ENCODE measurements at regions not wholly inside any gene's neighbourhood (a gene's known extent, or its start where the extent isn't known, plus 50 kb on each side); places are given as distances from the start of the nearest gene placed in this dataset.

DNA sequence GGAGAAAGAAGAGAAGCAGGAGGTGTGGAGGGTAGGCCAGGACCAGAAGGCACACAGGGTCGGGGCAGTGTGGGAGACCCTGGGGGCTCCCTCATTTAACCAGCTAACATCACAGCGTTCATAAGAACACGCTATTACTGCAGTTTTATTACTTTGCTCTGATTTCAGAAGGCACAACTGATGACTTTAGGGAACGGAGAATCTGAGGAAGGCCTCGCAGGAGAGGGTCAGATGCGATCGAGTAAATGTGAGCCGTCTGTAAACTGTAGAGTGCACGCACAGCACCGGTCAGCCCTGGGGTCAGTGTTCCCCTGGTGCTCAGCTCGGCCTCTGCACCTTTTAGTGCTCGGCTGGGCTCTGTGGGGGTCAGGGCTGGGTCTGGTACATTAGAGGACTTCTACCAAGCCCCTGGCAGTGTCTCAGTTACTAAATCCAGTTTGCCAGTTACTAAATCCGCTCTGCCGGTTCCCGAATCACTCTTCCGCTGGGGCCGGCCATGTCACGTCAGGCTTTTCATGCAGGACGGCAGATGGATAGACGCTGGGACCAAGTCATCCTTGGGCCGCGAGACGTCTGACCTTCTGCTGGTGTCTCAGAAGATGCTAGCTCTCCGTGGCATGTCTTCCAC is 325.9 kb downstream of the SEC14L1 start:
- H3K9me3 ChIP-seq (ENCODE audit: insufficient read depth, low read length), result no peaks in the 10 kb centered on the region
- H3K4me3 ChIP-seq (ENCODE audit: insufficient read depth, low read length, poor library complexity, severe bottlenecking), result no peak overlapping the region
- H3F3A ChIP-seq (ENCODE audit: insufficient read depth), result peaks cover 44% of the 10 kb centered on the region
- H4K20me1 ChIP-seq (ENCODE audit: low read depth, low read length), result no peaks in the 10 kb centered on the region
- H2AFZ ChIP-seq (ENCODE audit: low read depth, low read length, severe bottlenecking), result no peak overlapping the region
- H3K9me2 ChIP-seq (replicated peaks; ENCODE audit: insufficient read depth, low read length), result no peaks in the 10 kb centered on the region
- peaks cover 11% of the 10 kb centered on the region; the same call in 1 of the 2 replicates for H3K36me3 ChIP-seq (ENCODE audit: low read length)
- peak overlapping the region; percentile 99 for H3K4me2 ChIP-seq (ENCODE audit: low read depth, low read length, poor library complexity, severe bottlenecking)
- peak overlapping the region; percentile 52 for H3K9ac ChIP-seq (ENCODE audit: low read length)
- no peaks in the 10 kb centered on the region for H3K27me3 ChIP-seq (ENCODE audit: low read length)
- peaks cover 90% of the 10 kb centered on the region for H3K79me2 ChIP-seq (ENCODE audit: insufficient read depth, low read length)
- TF ChIP-seq, protein P1, sequence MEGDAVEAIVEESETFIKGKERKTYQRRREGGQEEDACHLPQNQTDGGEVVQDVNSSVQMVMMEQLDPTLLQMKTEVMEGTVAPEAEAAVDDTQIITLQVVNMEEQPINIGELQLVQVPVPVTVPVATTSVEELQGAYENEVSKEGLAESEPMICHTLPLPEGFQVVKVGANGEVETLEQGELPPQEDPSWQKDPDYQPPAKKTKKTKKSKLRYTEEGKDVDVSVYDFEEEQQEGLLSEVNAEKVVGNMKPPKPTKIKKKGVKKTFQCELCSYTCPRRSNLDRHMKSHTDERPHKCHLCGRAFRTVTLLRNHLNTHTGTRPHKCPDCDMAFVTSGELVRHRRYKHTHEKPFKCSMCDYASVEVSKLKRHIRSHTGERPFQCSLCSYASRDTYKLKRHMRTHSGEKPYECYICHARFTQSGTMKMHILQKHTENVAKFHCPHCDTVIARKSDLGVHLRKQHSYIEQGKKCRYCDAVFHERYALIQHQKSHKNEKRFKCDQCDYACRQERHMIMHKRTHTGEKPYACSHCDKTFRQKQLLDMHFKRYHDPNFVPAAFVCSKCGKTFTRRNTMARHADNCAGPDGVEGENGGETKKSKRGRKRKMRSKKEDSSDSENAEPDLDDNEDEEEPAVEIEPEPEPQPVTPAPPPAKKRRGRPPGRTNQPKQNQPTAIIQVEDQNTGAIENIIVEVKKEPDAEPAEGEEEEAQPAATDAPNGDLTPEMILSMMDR (IDR thresholded peaks at IDR 0.05; ENCODE audit: insufficient read depth, low read length, poor library complexity, severe bottlenecking), result no peak
- no peak for TF ChIP-seq EZH2phosphoT487 (conservative IDR thresholded peaks at IDR 0.05; ENCODE audit: low read length)
- H3K27ac ChIP-seq (ENCODE audit: low read depth, low read length), result peak overlapping the region; percentile 100

DNA sequence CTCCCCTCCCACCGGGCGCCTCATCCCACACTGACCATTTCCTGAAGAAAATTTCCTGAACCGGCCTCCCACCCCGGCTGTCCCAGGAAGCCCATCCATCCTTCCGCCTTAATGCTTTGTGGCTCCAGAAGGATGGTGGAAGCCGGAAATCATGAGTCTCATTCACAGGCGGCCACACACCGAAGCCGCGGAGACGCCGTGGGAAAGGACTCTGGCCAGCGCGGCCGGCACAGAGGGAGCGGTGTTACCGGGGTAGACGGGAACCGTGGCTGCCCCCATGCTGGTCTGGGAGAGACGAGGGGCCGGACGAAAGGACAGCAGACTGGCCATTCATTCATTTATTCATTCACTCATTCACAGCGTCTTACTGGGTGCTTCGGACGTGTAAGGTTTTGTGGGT is 326.8 kb downstream of the SEC14L1 start:
- Histone ChIP-seq H3K9ac (ENCODE audit: low read length) (no peak overlapping the region), H3K9me3 (ENCODE audit: insufficient read depth, low read length) (no peaks in the 10 kb centered on the region), H3K4me2 (ENCODE audit: low read depth, low read length, poor library complexity, severe bottlenecking) (no peak overlapping the region), H3K27ac (ENCODE audit: low read depth, low read length) (no peak overlapping the region), H3K79me2 (ENCODE audit: insufficient read depth, low read length) (peaks cover 92% of the 10 kb centered on the region), H3K9me2 (replicated peaks; ENCODE audit: insufficient read depth, low read length) (no peaks in the 10 kb centered on the region), H3K4me3 (ENCODE audit: insufficient read depth, low read length, poor library complexity, severe bottlenecking) (no peak overlapping the region), H4K20me1 (ENCODE audit: low read depth, low read length) (no peaks in the 10 kb centered on the region), H3K36me3 (ENCODE audit: low read length) (peaks cover 11% of the 10 kb centered on the region; the same call in 1 of the 2 replicates), H3K27me3 (ENCODE audit: low read length) (no peaks in the 10 kb centered on the region), H3F3A (ENCODE audit: insufficient read depth) (peaks cover 40% of the 10 kb centered on the region), H2AFZ (ENCODE audit: low read depth, low read length, severe bottlenecking) (no peak overlapping the region)
- TF ChIP-seq EZH2phosphoT487 (conservative IDR thresholded peaks at IDR 0.05; ENCODE audit: low read length), result no peak
- TF ChIP-seq, protein P1 (IDR thresholded peaks at IDR 0.05; ENCODE audit: insufficient read depth, low read length, poor library complexity, severe bottlenecking), result no peak

DNA sequence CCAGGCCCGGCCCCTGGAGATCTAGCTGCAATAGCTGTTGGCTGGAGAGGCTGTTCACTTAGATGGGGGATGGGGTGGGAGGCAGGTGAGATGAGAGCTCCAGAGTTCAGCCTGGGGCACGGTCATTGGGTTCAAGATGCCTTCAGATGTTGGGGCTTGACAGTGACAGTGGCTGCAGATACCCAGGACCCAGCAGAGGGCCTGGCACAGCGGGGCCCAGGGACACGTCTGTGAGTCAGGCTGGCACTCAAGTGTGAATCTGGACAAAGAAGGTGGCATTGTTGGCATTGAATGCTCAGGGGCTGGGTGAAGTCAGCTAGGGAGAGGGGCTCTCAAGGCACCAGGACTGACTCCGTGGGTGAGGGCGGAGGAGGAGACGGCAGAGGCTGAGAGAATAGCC is 328.1 kb downstream of the SEC14L1 start:
- Histone ChIP-seq H3K9me2 (replicated peaks; ENCODE audit: insufficient read depth, low read length) (no peaks in the 10 kb centered on the region), H3F3A (ENCODE audit: insufficient read depth) (peaks cover 36% of the 10 kb centered on the region), H3K9ac (ENCODE audit: low read length) (no peak overlapping the region), H3K27ac (ENCODE audit: low read depth, low read length) (peak overlapping the region; percentile 16; the same call in 1 of the 2 replicates), H3K4me2 (ENCODE audit: low read depth, low read length, poor library complexity, severe bottlenecking) (no peak overlapping the region), H3K4me3 (ENCODE audit: insufficient read depth, low read length, poor library complexity, severe bottlenecking) (no peak overlapping the region), H3K36me3 (ENCODE audit: low read length) (peaks cover 11% of the 10 kb centered on the region; the same call in 1 of the 2 replicates), H3K79me2 (ENCODE audit: insufficient read depth, low read length) (peaks cover 94% of the 10 kb centered on the region), H3K27me3 (ENCODE audit: low read length) (no peaks in the 10 kb centered on the region), H4K20me1 (ENCODE audit: low read depth, low read length) (no peaks in the 10 kb centered on the region), H3K9me3 (ENCODE audit: insufficient read depth, low read length) (no peaks in the 10 kb centered on the region), H2AFZ (ENCODE audit: low read depth, low read length, severe bottlenecking) (no peak overlapping the region)
- TF ChIP-seq, protein P1 (IDR thresholded peaks at IDR 0.05; ENCODE audit: insufficient read depth, low read length, poor library complexity, severe bottlenecking), result no peak
- TF ChIP-seq EZH2phosphoT487 (conservative IDR thresholded peaks at IDR 0.05; ENCODE audit: low read length), result no peak
